KG1 (cell line): ENCODE measurements at regions not wholly inside any gene's neighbourhood (a gene's known extent, or its start where the extent isn't known, plus 50 kb on each side); places are given as distances from the start of the nearest gene placed in this dataset.
A peak's percentile ranks its signal among the peaks of the same experiment; 100 is the strongest.

Source experiments
- DNase-seq: peaks from one replicate; lab custom pipeline; 2025; lab: John Stamatoyannopoulos, UW

DNA sequence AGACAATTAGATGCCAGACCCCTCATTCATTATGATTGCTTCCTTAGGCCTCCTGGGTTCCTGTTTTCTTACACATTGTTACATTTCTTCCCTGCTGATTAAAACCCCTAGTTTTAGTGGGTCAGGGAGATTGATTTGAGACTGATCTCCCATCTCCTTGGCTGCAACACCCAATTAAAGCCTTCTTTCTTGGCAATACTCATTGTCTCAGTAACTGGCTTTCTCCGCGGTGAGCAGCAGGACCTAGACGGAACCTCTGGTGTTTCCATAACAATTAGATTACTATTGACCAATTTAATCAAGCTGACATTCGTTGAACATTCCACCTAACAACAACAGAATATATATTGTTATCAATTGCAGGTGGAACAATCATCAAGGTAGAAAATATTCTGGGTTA is 1676.4 kb upstream of the SLC39A10 start:
- DNase-seq = no peak

DNA sequence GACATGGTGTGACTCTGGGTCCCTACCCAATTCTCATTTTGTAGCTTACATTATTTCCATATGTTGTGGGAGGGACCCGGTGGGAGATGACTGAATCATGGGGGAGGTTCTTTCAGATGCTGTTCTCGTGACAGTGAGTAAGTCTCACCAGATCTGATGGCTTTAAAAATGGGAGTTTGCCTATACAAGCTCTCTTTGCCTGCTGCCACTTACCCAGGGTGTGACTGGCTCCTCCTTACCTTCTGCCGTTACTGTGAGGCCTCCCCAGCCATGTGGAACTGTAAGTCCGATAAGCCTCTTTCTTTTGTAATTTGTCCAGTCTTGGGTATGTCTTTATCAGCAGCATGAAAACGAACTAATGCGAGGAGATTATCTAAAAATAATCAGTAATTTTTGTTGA is 1683.2 kb upstream of the SLC39A10 start:
- no peak for DNase-seq

GRCh38 chr2:193966590-193966989 is 1690.4 kb upstream of the SLC39A10 start:
- DNase-seq = no peak

- no peak for DNase-seq
Measured at GRCh38 chr2:193965263-193965662, 1691.8 kb upstream of the SLC39A10 start.

DNA sequence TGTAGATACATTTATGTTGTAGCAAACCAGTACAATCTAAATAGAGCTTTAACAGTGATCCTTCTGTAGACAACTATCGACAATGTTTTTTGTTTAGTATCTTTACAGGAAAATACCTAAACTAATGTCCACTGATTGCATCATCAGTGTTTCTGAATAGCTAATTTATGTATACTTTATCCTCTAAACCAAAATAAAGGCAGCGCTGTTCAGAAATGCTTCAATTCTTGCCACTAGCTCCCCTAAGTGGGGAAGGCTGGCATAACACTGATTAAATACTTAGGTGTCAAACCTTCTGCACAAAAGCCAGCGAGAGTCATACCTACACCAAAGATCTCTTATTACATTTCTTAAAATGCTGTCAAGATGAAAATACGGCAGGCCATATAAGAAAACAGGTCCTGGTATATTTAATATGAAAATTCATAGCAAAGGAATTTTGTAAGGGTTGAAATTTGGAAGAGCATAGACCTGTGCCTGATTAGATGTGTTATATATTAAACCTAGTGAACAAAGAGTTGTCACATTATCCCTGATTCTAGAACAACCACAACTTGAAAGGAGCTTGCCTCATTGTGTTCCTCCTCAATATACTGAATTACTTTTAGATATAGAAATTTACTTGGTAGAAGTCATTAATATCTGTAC is 1693.4 kb upstream of the SLC39A10 start:
- peak; percentile 6 for DNase-seq

- DNase-seq = no peak
Measured at GRCh38 chr2:193946806-193947205, 1710.2 kb upstream of the SLC39A10 start.

DNA sequence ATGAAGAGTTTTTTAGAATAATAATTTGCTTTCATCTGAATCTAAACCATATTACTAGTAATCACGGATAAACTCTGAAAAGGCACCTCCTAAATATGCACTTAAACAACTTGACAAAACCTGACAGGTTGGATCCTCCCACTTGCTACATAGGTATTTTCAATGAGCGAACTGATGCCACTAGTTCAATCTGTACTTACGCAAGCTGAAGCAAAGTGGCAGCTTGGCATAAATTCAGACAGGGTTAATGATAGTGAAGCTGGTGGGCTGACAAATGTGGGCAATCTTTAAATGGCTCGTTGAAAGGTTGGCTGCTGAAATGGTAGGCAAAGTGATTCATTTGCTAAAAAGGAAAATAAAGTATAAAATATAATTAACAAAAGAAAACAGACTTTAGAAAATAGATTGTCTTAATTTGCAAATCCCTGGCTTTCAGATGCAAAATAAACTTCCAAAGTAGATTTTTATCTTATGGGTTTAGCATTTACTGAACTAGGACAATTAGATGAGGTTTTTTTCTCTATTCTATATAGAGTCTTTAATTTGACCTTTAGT is 1713.5 kb upstream of the SLC39A10 start:
- DNase-seq = no peak

DNA sequence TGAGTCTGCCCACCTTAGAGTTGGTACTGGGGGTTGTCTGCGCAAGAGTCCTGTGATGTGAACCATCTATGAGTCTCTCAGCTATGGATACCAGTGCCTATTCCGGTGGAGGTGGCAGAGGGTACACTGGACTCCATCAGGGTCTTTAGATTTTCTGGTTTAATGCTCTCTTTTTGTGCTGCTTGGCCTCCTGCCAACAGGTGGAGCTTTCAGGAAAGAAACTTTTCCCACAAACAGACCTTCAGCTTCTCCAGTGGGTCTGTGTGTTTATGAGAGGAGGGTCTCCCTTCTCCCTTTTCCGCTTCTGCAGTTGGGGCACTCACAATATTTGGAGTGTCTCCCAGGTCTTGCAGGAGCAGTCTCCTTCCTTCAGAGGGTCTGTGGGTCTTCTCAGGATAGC is 1721.9 kb upstream of the SLC39A10 start:
- no peak for DNase-seq

GRCh38 chr2:193929131-193929530 is 1727.9 kb upstream of the SLC39A10 start:
- DNase-seq = no peak

GRCh38 chr2:193907561-193907960 is 1712.8 kb upstream of the TMEFF2 start:
- DNase-seq = no peak

DNA sequence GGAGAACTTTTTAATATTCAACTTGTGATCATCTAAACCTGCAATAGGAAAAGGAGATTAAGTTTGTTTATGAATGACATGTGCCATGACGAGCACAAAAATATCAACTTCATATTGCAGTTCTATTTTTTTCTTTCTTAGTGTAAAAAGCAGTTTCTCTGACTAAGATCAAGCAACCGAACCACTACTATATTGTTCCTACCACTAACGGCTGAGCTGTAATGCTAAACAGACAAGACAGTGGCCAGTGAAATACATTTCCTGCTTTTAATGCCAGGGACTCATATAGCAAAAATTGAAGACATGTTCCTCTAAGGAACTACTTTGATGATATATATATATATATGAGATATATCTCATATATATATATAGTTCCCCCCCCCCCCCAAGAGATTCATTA is 1705.6 kb upstream of the TMEFF2 start:
- DNase-seq = no peak

DNA sequence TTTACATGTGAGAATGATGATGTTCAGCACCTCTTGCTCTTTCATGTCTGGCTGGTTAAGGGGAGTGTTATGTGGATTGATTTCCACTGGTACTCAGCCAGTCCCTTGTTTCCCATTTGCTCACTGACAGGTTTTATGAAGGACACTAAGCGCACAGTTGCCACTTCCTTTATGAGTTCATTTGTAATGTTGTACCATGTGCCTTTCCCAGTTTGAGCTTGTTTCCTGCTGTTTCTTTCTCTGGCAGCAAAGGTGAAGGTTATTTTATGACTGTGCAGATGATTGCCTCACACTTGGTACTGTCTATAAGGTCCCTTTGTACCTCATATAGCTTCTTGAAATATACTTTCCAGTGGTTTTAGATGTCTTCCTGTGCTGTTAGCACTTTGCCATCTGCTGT is 1700.5 kb upstream of the TMEFF2 start:
- DNase-seq = no peak

DNA sequence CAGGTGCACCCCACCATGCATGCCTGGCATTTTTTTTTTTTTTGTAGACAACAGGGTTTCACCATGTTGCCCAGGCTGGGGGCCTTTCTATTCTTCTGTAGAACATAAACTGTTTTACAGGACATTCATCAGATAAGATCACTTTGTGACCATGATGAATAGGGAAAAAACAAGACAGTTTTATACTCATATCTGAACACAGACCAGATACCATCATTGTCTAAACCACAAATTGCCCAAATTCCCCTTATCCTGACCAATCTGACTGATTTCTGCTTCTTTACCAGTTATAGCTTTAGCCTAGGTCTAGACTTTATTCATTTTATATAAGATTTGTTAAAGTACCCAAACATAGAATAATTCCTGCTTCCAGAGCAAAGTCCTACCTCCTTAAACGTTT is 1699.3 kb upstream of the TMEFF2 start:
- no peak for DNase-seq

- no peak for DNase-seq
Measured at GRCh38 chr2:193891023-193891422, 1696.3 kb upstream of the TMEFF2 start.

DNA sequence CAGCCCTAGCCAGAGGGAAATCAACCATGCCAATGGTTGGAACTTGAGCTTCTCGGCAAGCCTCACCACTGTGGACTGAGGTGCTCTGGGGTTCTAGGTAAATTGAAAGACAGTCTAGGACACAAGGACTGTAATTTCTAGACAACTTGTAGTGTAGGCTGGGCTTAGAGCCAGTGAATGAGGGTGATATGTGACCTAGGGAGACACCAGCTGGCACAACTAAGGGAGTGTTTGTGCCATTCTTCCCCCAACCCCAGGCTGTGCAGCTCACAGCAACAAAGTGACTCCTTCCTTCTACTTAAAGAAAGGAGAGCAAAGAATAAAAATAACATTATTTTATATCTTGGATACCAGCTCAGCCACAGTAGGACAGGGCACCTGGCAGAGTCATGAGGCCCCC is 1690.7 kb upstream of the TMEFF2 start:
- DNase-seq = no peak

GRCh38 chr2:193883820-193884219 is 1689.1 kb upstream of the TMEFF2 start:
- no peak for DNase-seq

GRCh38 chr2:193876980-193877379 is 1682.2 kb upstream of the TMEFF2 start:
- DNase-seq = no peak

- no peak for DNase-seq
Measured at GRCh38 chr2:193869564-193869963, 1674.8 kb upstream of the TMEFF2 start.

DNA sequence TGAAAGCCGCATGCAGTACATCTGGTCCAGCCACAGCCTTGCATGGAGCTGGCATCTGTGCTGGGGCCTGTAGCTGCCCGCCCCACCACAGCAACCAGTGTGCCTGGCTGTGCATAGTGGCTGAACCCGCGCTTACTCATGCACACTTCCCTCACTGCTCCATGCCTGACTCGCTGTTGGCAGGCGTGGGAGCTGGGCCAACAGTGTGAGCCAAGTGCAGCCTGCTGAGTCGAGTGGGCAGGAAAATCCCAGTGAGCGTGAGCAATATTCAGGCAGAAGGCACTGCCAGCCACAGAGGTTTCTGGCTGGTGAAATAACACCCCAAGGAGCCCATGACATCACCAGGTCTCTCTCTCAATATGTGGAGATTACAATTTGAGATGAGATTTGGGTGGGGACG is 1674.1 kb upstream of the TMEFF2 start:
- no peak for DNase-seq

- DNase-seq = no peak
Measured at GRCh38 chr2:193868132-193868531, 1673.4 kb upstream of the TMEFF2 start.

GRCh38 chr2:193867454-193867853 is 1672.7 kb upstream of the TMEFF2 start:
- DNase-seq = no peak

- DNase-seq = no peak
Measured at GRCh38 chr2:193861557-193861956, 1666.8 kb upstream of the TMEFF2 start.

DNA sequence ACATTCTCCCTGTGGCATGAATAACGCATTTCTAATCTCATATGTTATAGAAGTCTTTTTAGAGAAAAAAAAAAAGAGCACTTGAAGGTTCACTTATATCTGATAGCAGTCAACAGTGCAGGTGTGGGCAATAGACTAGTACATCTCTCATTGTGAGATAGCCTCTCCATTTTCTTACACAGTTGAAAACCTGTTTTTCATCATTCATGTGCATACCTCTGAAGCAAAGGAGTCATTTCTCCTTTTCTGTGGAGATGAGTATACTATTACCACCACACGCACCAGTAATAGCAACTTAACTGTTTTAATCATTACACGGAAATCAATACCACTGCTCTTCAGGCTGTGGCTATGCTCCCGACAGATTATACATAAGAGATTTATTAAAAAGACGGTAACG is 1653.3 kb upstream of the TMEFF2 start:
- no peak for DNase-seq

- DNase-seq = no peak
Measured at GRCh38 chr2:193847130-193847529, 1652.4 kb upstream of the TMEFF2 start.
